GM12874 (cell line): ENCODE measurements at regions not wholly inside any gene's neighbourhood (a gene's known extent, or its start where the extent isn't known, plus 50 kb on each side); places are given as distances from the start of the nearest gene placed in this dataset.

Experiments used
- TF ChIP-seq, protein P1 (sequence below): IDR thresholded peaks from 2 replicates; pipeline ENCODE4 v1.5.1; 2011; ENCODE audit warnings: low read depth, mild to moderate bottlenecking, control low read depth, low read length, moderate library complexity; ENCODE audit not compliant: insufficient read depth

DNA sequence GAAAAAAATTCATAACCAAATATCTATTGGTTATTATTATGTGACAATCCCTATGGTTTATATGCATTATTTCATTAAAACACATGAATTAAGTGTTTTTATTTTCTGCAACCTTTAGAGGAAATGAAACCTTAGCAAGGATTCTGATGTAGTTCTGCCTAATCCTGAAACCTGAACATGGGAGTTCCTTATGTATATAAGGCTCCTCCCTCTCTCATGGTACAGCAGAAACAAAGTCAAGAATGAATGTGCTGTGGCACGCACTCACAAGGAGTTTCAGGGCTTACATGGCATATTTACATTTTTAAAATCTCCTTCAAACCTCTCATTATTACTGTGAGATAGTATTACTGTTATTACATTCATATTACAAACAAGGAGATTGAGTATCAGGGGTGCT lies 426.4 kb upstream of the CITED2 start:
- TF ChIP-seq, protein P1, sequence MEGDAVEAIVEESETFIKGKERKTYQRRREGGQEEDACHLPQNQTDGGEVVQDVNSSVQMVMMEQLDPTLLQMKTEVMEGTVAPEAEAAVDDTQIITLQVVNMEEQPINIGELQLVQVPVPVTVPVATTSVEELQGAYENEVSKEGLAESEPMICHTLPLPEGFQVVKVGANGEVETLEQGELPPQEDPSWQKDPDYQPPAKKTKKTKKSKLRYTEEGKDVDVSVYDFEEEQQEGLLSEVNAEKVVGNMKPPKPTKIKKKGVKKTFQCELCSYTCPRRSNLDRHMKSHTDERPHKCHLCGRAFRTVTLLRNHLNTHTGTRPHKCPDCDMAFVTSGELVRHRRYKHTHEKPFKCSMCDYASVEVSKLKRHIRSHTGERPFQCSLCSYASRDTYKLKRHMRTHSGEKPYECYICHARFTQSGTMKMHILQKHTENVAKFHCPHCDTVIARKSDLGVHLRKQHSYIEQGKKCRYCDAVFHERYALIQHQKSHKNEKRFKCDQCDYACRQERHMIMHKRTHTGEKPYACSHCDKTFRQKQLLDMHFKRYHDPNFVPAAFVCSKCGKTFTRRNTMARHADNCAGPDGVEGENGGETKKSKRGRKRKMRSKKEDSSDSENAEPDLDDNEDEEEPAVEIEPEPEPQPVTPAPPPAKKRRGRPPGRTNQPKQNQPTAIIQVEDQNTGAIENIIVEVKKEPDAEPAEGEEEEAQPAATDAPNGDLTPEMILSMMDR = no peak

DNA sequence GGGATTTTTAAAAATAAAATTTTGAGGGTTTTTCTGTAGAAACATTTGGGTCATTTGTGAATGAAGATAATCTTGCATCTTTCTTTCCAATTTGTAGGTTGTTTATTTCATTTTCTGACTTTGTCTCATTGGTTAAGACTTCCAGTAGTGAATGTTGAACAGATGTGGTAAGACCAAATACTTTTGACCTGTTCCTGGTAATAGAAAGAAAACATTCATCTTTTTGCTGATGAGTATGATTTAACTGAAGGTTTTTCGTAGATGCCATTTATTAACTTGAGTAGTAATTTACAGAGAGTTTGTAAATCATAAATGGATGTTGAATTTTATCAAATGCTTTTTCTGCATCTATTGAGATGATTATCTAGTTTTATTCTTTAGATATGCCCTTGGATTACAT lies 416.1 kb upstream of the CITED2 start:
- TF ChIP-seq, protein P1 = no peak

DNA sequence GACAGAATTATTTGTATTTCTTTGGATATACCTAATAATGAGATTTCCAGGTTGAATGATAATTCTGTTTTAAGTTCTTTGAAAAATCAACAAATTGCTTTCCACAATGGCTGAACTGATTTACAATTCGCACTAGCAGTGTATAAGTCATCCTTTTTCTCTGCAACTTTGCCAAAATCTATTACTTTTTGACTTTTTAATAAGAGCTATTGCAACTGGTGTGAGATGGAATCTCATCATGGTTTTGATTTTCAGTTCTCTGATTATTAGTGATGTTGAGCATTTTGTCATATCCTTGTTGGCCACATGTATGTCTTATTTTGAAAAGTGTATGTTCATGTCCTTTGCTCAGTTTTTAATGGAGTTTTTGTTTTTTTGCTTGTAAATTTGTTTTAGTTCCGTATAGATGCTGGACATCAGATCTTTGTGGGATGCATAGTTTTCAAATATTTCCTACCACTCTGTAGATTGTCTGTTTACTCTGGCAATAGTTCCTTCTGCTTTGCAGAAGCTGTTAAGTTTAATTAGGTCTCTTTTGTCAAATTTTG lies 409.8 kb upstream of the CITED2 start:
- TF ChIP-seq, protein P1 = no peak

DNA sequence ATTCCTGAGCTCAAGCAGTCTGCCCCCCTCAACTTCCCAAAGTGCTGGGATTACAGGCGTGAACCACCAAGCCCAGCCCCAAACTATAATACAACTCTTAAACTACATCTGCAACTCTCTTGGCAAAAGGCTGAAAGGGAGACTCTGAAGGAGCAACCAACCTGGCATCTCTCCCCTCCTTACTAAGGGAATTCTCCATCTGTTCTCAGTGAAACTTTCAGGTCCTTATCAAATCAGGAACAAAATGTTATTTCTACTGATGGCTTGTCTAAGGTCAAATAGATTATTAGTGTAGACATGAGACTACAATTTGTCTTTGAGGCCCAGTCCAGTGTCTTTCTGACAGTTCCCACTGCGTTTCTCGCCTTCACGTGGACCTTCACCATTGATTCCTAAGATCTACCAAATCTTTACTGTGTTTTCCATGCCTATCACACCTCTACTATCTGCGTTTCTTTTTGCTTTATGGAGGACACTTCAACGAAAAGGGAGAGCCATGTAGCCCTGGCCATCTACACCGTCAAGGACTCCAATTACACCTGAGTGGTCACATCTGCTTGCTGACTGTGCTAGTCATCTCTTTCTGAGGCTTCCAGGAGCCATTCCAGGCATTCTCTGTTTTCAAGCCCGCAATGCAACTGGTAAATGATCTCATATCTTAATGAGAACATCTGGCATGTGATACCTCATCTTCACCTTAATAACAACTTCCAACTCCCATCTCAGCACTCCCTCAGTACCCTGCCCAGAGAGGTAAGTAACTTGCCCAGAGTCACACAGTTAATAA lies 405.7 kb upstream of the CITED2 start:
- TF ChIP-seq, protein P1 = no peak

DNA sequence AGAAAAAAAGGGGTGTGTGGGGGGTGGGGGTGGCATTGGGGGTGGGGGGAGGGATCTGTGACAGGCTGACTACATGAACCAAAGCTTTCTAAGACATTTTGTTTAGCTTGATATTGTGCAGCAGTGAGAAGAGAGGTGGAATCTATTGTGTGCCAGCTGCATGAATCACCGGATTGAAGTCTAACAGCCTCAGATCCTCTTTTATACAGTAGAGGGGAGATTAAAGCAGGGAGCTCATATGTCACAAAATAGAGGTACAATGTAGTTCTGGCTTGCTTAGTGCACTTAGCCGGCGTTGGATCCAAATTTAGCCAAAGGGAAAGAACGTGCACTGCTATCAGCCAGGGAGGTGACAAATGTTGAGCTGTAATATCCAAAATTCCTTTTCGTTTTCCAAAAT lies 404.2 kb upstream of the CITED2 start:
- TF ChIP-seq, protein P1 = no peak

DNA sequence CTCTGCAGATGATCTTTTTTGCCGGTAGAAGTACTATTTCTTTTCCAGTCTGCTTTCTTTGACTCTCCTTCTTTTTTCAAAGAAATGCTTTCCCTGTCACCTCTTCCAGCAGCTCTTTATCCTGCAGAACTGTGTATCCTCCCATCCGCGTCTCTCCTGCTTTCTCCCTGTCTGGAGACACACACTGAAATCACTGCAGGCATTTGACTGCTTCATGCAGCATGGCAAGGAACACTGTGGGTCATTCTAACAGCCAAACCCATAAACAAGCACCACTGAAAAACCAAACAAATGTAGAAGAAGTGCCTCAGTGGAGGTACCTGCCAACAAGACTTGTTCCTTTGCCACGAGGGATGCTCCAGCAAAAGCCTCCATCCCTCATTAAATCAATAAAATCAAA lies 403.7 kb upstream of the CITED2 start:
- TF ChIP-seq, protein P1 = no peak

DNA sequence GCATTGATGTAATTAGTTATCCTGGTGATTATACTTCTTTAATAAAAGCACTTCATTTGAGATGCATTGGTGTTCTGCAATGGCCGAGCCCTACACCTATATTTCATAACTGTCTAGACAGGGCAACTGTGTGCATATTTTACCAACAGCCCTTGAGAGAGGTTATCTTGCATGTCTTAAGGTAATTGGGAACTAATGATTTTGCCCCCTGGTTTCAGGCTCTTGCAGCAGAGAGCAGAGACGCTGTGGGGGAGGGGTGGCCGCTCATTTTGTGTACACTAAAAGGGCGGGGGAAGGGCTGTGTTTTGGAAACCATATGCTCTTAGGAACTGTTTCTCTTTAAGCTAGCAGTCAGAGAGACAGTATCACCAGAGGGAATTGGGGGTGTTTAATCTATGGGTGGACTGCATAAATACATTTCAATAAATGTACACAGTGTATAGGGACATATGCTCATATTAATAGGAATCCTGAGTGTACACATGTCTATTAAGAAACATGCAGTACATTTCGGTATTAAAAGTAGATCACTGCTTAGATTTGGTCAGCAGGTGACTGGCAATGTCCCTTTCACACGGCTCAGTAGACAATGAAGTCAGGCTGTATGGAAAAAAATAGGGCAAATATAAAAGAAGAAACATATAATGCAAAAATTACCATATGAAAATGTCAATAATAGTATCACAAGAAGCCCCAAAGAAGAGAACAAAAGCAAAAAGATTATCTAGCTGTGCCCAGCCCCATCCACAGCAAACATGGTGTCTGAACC lies 402.9 kb upstream of the CITED2 start:
- TF ChIP-seq, protein P1 = no peak
